Bronchial epithelial cell (primary cell): ENCODE measurements at regions not wholly inside any gene's neighbourhood (a gene's known extent, or its start where the extent isn't known, plus 50 kb on each side); places are given as distances from the start of the nearest gene placed in this dataset.

Experiments used
- DNase-seq: peaks from one replicate; pipeline ENCODE4 v3.0.0-alpha.2; 2010; ENCODE audit warnings: low read depth
- FAIRE-seq: peaks from 2 replicates; lab custom pipeline; 2011; peaks lifted over from hg19 to GRCh38; lab: Jason Lieb, UNC
- H3K27me3 ChIP-seq: 2 replicates; pipeline ENCODE4 v1.5.1; 2011; ENCODE audit warnings: low read length; ENCODE audit not compliant: control insufficient read depth, insufficient read depth
- H3K36me3 ChIP-seq: 2 replicates; pipeline ENCODE4 v1.5.1; 2011; ENCODE audit warnings: low read length; ENCODE audit not compliant: control insufficient read depth, insufficient read depth
- H3K4me3 ChIP-seq: 2 replicates; pipeline ENCODE4 v1.5.1; 2011; ENCODE audit warnings: mild to moderate bottlenecking, low read depth, low read length, control low read depth
- CTCF ChIP-seq: IDR thresholded peaks from 2 replicates; pipeline ENCODE4 v1.5.1; 2011; ENCODE audit warnings: mild to moderate bottlenecking, moderate library complexity, low read length, control low read depth, inconsistent platforms; ENCODE audit not compliant: insufficient read depth, severe bottlenecking

DNA sequence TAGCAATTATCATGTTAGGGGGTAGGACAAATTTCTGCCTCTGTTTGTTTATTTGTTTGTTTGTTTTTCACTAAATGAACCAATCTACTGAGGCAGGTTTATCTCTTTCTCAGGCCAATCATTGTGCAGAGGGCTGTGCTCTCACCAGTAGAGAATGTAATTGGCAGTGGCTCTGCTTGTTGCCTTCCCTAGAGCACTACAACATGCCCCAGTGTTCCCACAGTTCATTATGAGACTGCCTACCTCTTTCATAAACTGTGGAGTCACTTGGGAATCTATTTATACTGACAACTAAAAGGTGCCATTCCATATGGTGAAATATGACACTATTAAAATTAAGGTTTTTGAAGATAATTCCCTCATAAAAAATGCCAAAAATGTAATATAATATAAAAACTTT lies 196.3 kb upstream of the ALCAM start:
- no peaks in the 10 kb centered on the region for H3K27me3 ChIP-seq
- FAIRE-seq (no peak), DNase-seq (no peak)
- H3K36me3 ChIP-seq, result no peaks in the 10 kb centered on the region
- no peak overlapping the region for H3K4me3 ChIP-seq
- TF ChIP-seq CTCF, result no peak

DNA sequence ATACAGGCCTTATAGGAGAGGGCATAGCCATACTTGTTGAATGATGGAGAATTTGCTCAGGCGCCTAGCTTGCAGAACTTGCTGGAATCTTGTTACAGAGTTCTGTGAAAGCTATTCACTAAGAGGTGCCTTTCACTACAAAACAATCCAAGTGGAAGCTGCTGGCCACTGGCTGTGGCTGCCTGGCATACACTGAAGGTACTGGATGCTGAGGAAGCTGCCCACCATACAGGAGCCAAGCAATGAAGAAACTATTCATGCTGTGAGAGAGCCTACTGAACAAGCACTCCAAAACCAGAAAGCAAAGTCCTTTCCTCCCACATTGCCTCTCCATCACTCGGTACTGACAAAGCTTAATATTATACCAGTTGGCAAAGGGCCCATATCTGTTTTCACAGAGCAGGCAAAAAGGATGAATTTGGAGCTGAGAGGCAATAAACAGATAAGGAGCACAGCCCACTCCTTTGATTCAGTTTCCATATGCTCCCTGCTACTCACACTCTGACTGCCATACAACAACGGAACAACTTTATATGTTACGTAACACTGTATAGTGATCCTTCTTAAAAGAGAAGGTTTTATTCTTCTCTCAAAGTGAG lies 192.6 kb upstream of the ALCAM start:
- no peak for TF ChIP-seq CTCF
- H3K27me3 ChIP-seq, result no peaks in the 10 kb centered on the region
- H3K36me3 ChIP-seq, result no peaks in the 10 kb centered on the region
- FAIRE-seq (peak; percentile 23), DNase-seq (no peak)
- no peak overlapping the region for H3K4me3 ChIP-seq

GRCh38 chr3:105177576-105177975 lies 189.1 kb upstream of the ALCAM start:
- TF ChIP-seq CTCF, result no peak
- DNase-seq (no peak), FAIRE-seq (no peak)
- Histone ChIP-seq H3K27me3 (no peaks in the 10 kb centered on the region), H3K36me3 (no peaks in the 10 kb centered on the region), H3K4me3 (no peak overlapping the region)

GRCh38 chr3:105187344-105187743 lies 179.4 kb upstream of the ALCAM start:
- DNase-seq (peak; percentile 36), FAIRE-seq (no peak)
- no peaks in the 10 kb centered on the region for H3K36me3 ChIP-seq
- no peak overlapping the region for H3K4me3 ChIP-seq
- no peaks in the 10 kb centered on the region for H3K27me3 ChIP-seq
- TF ChIP-seq CTCF, result no peak

- TF ChIP-seq CTCF, result no peak
- no peak for FAIRE-seq
- no peaks in the 10 kb centered on the region for H3K27me3 ChIP-seq
- H3K36me3 ChIP-seq, result no peaks in the 10 kb centered on the region
- DNase-seq, result peak; percentile 72
- no peak overlapping the region for H3K4me3 ChIP-seq
Measured at GRCh38 chr3:105195260-105195659, 171.4 kb upstream of the ALCAM start.

DNA sequence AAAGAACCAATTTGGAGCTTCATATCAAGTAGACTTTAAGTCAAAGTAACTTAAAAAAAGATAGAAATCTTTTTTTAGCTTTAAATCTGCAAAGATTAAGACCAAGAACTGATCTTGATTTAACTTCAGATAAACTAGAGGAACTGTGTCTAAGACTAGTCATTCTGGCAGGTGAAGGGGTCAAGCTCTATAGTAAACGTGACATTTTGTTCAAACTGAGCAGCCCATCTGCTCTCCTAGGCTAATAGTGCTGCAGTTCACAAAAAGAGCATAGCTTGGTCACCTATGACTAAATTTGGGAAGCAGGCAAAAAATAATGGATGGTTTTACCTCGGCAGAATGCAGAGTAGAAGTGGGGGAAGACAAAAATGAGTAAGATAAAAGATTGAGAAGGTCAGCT lies 168.8 kb upstream of the ALCAM start:
- Histone ChIP-seq H3K4me3 (no peak overlapping the region), H3K36me3 (no peaks in the 10 kb centered on the region), H3K27me3 (no peaks in the 10 kb centered on the region)
- no peak for TF ChIP-seq CTCF
- FAIRE-seq (no peak), DNase-seq (no peak)
